ENCODE measurements at regions not wholly inside any gene's neighbourhood (a gene's known extent, or its start where the extent isn't known, plus 50 kb on each side); places are given as distances from the start of the nearest gene placed in this dataset.

GRCh38 chr13:48780713-48781341 lies 127.1 kb downstream of the CYSLTR2 start:
- Histone ChIP-seq H4K20me1 (ENCODE audit: insufficient read depth) (no peaks in the 10 kb centered on the region), H3K79me2 (ENCODE audit: insufficient read depth) (no peaks in the 10 kb centered on the region), H3K4me1 (ENCODE audit: control insufficient read depth in 1 of 2, insufficient read depth in 2 of 2, low read depth in 1 of 2, low read length in 1 of 2) (peaks cover 5 to 8% of the 10 kb centered on the region in 2 experiments), H3K4me2 (no peak overlapping the region), H3K36me3 (replicated peaks in 1 of 2; ENCODE audit: control insufficient read depth in 1 of 2, insufficient read depth in 2 of 2, low read length in 1 of 2) (no peaks in the 10 kb centered on the region), H3K27ac (ENCODE audit: low read depth in 2 of 2, low read length in 1 of 2) (no peak overlapping the region), H3K4me3 (ENCODE audit: low read depth in 2 of 2, low read length in 1 of 2) (no peak overlapping the region), H2AFZ (ENCODE audit: low read depth) (no peak overlapping the region), H3K9me3 (peaks cover 14% of the 10 kb centered on the region), H3F3A (replicated peaks; ENCODE audit: insufficient read depth) (peaks cover 14% of the 10 kb centered on the region), H3K27me3 (ENCODE audit: insufficient read depth) (no peaks in the 10 kb centered on the region), H3K9ac (no peak overlapping the region), H3K9me2 (no peaks in the 10 kb centered on the region)
- ChIA-PET CTCF (interaction anchor here (0.6 to 2.4 kb wide), 4 partner anchors 10 to 1582 kb away, joined by 3 to 11 read pairs (median 3); no protein-coding TSS in a partner anchor), POLR2A (no interaction called here)
- WGBS (ENCODE audit: low lambda C conversion rate): 70% methylated on average over 2 of the region's 2 CpGs
- TF ChIP-seq RAD21 (IDR thresholded peaks at IDR 0.05; ENCODE audit: low read length) (no peak), POLR2AphosphoS5 (IDR thresholded peaks at IDR 0.05; ENCODE audit: low read depth, low read length) (no peak)
- DNase-seq: no peak

GRCh38 chr13:48782429-48782840 lies 128.7 kb downstream of the CYSLTR2 start:
- Histone ChIP-seq H3K79me2 (ENCODE audit: insufficient read depth) (no peaks in the 10 kb centered on the region), H4K20me1 (ENCODE audit: insufficient read depth) (no peaks in the 10 kb centered on the region), H3F3A (replicated peaks; ENCODE audit: insufficient read depth) (peaks cover 5% of the 10 kb centered on the region), H2AFZ (ENCODE audit: low read depth) (no peak overlapping the region), H3K9me3 (peaks cover 14% of the 10 kb centered on the region), H3K4me3 (ENCODE audit: low read depth in 2 of 2, low read length in 1 of 2) (no peak overlapping the region), H3K9ac (no peak overlapping the region), H3K4me2 (no peak overlapping the region), H3K27me3 (ENCODE audit: insufficient read depth) (no peaks in the 10 kb centered on the region), H3K9me2 (no peaks in the 10 kb centered on the region), H3K4me1 (ENCODE audit: control insufficient read depth in 1 of 2, insufficient read depth in 2 of 2, low read depth in 1 of 2, low read length in 1 of 2) (no peaks in the 10 kb centered on the region; a peak in 1 of 4 replicates), H3K36me3 (replicated peaks in 1 of 2; ENCODE audit: control insufficient read depth in 1 of 2, insufficient read depth in 2 of 2, low read length in 1 of 2) (no peaks in the 10 kb centered on the region), H3K27ac (ENCODE audit: low read depth in 2 of 2, low read length in 1 of 2) (no peak overlapping the region)
- WGBS (ENCODE audit: low lambda C conversion rate): 77% methylated on average over 3 of the region's 3 CpGs
- TF ChIP-seq GABPA (IDR thresholded peaks at IDR 0.05; ENCODE audit: low read depth) (no peak), PBX3 (IDR thresholded peaks at IDR 0.05) (no peak), RXRA (IDR thresholded peaks at IDR 0.05; ENCODE audit: borderline replicate concordance, low read depth) (no peak), RAD21 (IDR thresholded peaks at IDR 0.05; ENCODE audit: low read length) (no peak), USF2 (IDR thresholded peaks at IDR 0.05; ENCODE audit: borderline replicate concordance, low read depth, low read length) (no peak), TEAD4 (IDR thresholded peaks at IDR 0.05; ENCODE audit: borderline replicate concordance, insufficient read depth) (no peak), IRF3 (IDR thresholded peaks at IDR 0.05; ENCODE audit: low read depth, low read length) (no peak), TCF12 (IDR thresholded peaks at IDR 0.05) (no peak)
- ChIA-PET CTCF (interaction anchor here (0.6 to 1.3 kb wide), 3 partner anchors 13 to 203 kb away, joined by 3 to 7 read pairs (median 3); no protein-coding TSS in a partner anchor), POLR2A (no interaction called here)
- no peak for DNase-seq
